ENCODE measurements at regions not wholly inside any gene's neighbourhood (a gene's known extent, or its start where the extent isn't known, plus 50 kb on each side); places are given as distances from the start of the nearest gene placed in this dataset.

DNA sequence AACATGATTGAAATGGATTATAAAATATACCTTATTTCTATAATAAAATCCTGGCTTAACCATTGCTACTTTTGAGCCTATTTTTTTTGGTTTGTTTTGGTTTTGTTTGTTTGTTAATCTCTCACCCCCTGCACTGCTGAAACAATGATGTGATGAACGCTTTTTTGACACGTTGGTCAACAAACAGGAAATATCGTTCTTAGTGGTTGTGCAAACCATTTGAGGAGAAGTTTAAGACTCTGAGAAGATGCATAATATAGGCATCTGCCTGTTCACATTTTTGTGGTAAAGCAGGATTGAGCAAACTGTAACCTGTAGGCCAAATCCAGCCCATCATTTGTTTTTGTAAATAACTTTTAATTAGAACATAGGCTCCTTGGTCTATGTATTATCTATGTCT, 75.5 kb upstream of the MDFIC2 start:
- no peak overlapping the region for H3K4me2 ChIP-seq (ENCODE audit: low read length)
- TF ChIP-seq CTCF (IDR thresholded peaks at IDR 0.05; ENCODE audit: low read depth, low read length, poor library complexity, severe bottlenecking) (no peak), EZH2phosphoT487 (IDR thresholded peaks at IDR 0.05; ENCODE audit: borderline replicate concordance, low read length) (no peak)
- no peaks in the 10 kb centered on the region for H3K9me3 ChIP-seq (ENCODE audit: control insufficient read depth, insufficient read depth, low read length)

DNA sequence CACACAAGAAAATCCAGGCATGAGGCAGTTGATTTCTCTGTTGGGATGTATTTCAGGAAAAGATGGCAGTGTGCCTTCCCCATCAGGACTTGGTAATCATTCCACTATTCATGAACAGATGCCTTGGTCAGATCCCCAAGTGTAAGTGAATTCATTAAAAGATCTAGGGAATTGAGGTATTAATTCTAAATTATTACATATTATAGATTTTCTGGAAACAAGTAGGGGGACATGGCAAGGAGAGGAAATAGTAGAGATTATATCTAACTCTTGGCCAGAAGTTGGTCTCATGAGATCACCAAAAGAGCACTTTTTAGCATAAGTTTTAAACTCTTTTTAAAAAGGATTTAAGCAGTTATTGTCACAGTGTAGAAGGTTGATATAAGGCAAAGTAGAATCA, 74.4 kb upstream of the MDFIC2 start:
- H3K4me2 ChIP-seq (ENCODE audit: low read length): no peak overlapping the region
- H3K27me3 ChIP-seq (ENCODE audit: control insufficient read depth, low read length): no peaks in the 10 kb centered on the region
- no peaks in the 10 kb centered on the region for H3K9me3 ChIP-seq (ENCODE audit: control insufficient read depth, insufficient read depth, low read length)
- no peaks in the 10 kb centered on the region for H3K4me1 ChIP-seq (ENCODE audit: control insufficient read depth, low read length)
- no peaks in the 10 kb centered on the region for H3K36me3 ChIP-seq (ENCODE audit: control insufficient read depth, low read length)
- no peak overlapping the region for H3K27ac ChIP-seq (ENCODE audit: low read depth, low read length)
- H3F3A ChIP-seq (ENCODE audit: control insufficient read depth, insufficient read depth): no peaks in the 10 kb centered on the region
- no peaks in the 10 kb centered on the region for H3K9me2 ChIP-seq (replicated peaks; ENCODE audit: control insufficient read depth, low read length)
- H3K4me3 ChIP-seq (ENCODE audit: low read length): no peak overlapping the region
- TF ChIP-seq CTCF (IDR thresholded peaks at IDR 0.05; ENCODE audit: low read depth, low read length, poor library complexity, severe bottlenecking) (no peak), EZH2phosphoT487 (IDR thresholded peaks at IDR 0.05; ENCODE audit: borderline replicate concordance, low read length) (no peak)
- H4K20me1 ChIP-seq (ENCODE audit: control insufficient read depth, insufficient read depth, low read depth, low read length): no peaks in the 10 kb centered on the region
- no peaks in the 10 kb centered on the region for H3K79me2 ChIP-seq (ENCODE audit: control insufficient read depth, low read length)

More for the DNA sequence above, 75.5 kb upstream of the MDFIC2 start:
- Histone ChIP-seq H3K9me2 (replicated peaks; ENCODE audit: control insufficient read depth, low read length) (no peaks in the 10 kb centered on the region), H3K4me3 (ENCODE audit: low read length) (no peak overlapping the region), H4K20me1 (ENCODE audit: control insufficient read depth, insufficient read depth, low read depth, low read length) (no peaks in the 10 kb centered on the region), H3K4me1 (ENCODE audit: control insufficient read depth, low read length) (no peaks in the 10 kb centered on the region), H3K27ac (ENCODE audit: low read depth, low read length) (no peak overlapping the region), H3K27me3 (ENCODE audit: control insufficient read depth, low read length) (no peaks in the 10 kb centered on the region), H3K79me2 (ENCODE audit: control insufficient read depth, low read length) (no peaks in the 10 kb centered on the region), H3K36me3 (ENCODE audit: control insufficient read depth, low read length) (no peaks in the 10 kb centered on the region), H3F3A (ENCODE audit: control insufficient read depth, insufficient read depth) (no peaks in the 10 kb centered on the region)

- Histone ChIP-seq H3K4me1 (ENCODE audit: control insufficient read depth, low read length) (no peaks in the 10 kb centered on the region), H3K36me3 (ENCODE audit: control insufficient read depth, low read length) (no peaks in the 10 kb centered on the region), H3K9me3 (ENCODE audit: control insufficient read depth, insufficient read depth, low read length) (no peaks in the 10 kb centered on the region), H3K4me2 (ENCODE audit: low read length) (no peak overlapping the region), H3K4me3 (ENCODE audit: low read length) (no peak overlapping the region), H4K20me1 (ENCODE audit: control insufficient read depth, insufficient read depth, low read depth, low read length) (no peaks in the 10 kb centered on the region), H3K27me3 (ENCODE audit: control insufficient read depth, low read length) (no peaks in the 10 kb centered on the region), H3F3A (ENCODE audit: control insufficient read depth, insufficient read depth) (no peaks in the 10 kb centered on the region), H3K27ac (ENCODE audit: low read depth, low read length) (no peak overlapping the region), H3K79me2 (ENCODE audit: control insufficient read depth, low read length) (no peaks in the 10 kb centered on the region), H3K9me2 (replicated peaks; ENCODE audit: control insufficient read depth, low read length) (no peaks in the 10 kb centered on the region)
- no peak for TF ChIP-seq CTCF (IDR thresholded peaks at IDR 0.05; ENCODE audit: low read depth, low read length, poor library complexity, severe bottlenecking)
- TF ChIP-seq EZH2phosphoT487 (IDR thresholded peaks at IDR 0.05; ENCODE audit: borderline replicate concordance, low read length): no peak
Measured at GRCh38 chr3:70386043-70386442, 73.6 kb upstream of the MDFIC2 start.

All from DOHH2 (cell line).